MM.1S (cell line): ENCODE measurements at regions not wholly inside any gene's neighbourhood (a gene's known extent, or its start where the extent isn't known, plus 50 kb on each side); places are given as distances from the start of the nearest gene placed in this dataset.

ENCODE experiments used
- CTCF ChIP-seq: fragments of 300-600 bp; sonication (generic); IDR thresholded peaks from 2 replicates; pipeline ENCODE4 v1.5.1; 2016; ENCODE audit warnings: antibody characterized with exemption, low read length, mixed read lengths
- EZH2 ChIP-seq: fragments of 300-600 bp; sonication (generic); optimal IDR thresholded peaks from 2 replicates; pipeline ENCODE3; 2017; ENCODE audit warnings: low read depth, mild to moderate bottlenecking, antibody characterized with exemption, low read length, mixed read lengths
- EZH2phosphoT487 ChIP-seq: fragments of 300-600 bp; sonication (generic); IDR thresholded peaks from 2 replicates; pipeline ENCODE4 v1.6.1; 2018; ENCODE audit warnings: antibody characterized with exemption, low read length

- TF ChIP-seq CTCF (no peak), EZH2 (no peak), EZH2phosphoT487 (no peak)
Observed at GRCh38 chr7:155867734-155868400, 55.6 kb upstream of the SHH start.
